Hepatocyte (in vitro differentiated cells): ENCODE measurements at regions not wholly inside any gene's neighbourhood (a gene's known extent, or its start where the extent isn't known, plus 50 kb on each side); places are given as distances from the start of the nearest gene placed in this dataset.

Source experiments
- CTCF ChIP-seq: fragments of 200-600 bp; sonication (generic); IDR thresholded peaks from 2 replicates; pipeline ENCODE4 v1.5.1; 2016; ENCODE audit warnings: antibody characterized with exemption, mild to moderate bottlenecking; ENCODE audit not compliant: poor library complexity
- EZH2phosphoT487 ChIP-seq: fragments of 200-600 bp; sonication (generic); IDR thresholded peaks from one replicate; pipeline ENCODE4 v1.6.1; 2018; ENCODE audit warnings: antibody characterized with exemption, mild to moderate bottlenecking, low read depth, moderate library complexity; ENCODE audit not compliant: unreplicated experiment, severe bottlenecking

DNA sequence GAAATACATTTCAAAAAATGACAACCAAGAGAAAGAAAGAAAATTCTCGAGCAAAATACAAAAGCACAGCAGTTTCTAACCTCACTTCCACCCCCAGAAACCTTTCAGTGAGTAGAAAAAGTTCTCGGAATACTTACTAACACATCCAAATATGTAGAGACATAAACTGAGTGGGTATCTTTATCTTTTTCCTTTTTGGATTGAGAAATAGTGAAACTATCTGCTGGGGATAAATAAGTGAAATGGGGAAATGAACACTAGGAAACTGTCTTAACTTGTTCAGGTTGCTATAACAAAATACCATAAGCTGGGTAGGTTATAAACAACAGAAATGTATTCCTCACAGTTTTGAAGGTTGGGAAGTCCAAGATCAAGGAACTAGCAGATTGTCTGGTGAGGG lies 72.0 kb downstream of the VCAM1 start:
- TF ChIP-seq CTCF (no peak), EZH2phosphoT487 (no peak)
